Stimulated activated memory B cell treated with anti-CD40 and anti-IgM and Interleukin-4, amounts not matched to agents 10 μg/mL and 1 μg/mL and 100 μg/mL, for 72 hours (primary cell): ENCODE measurements at regions not wholly inside any gene's neighbourhood (a gene's known extent, or its start where the extent isn't known, plus 50 kb on each side); places are given as distances from the start of the nearest gene placed in this dataset.

Experiments
- ATAC-seq: fragments of 150-1000 bp; cut with Tn5 transposase; 2 replicates; pipeline ENCODE4 v1.10.0; 2021
- H3K27ac Mint-ChIP-seq: one replicate; pipeline ENCODE4 v1.8.0; 2022; ENCODE audit warnings: mild to moderate bottlenecking, mixed read lengths
- H3K27me3 Mint-ChIP-seq: one replicate; pipeline ENCODE4 v1.8.0; 2022; ENCODE audit warnings: mixed read lengths
- H3K36me3 Mint-ChIP-seq: one replicate; pipeline ENCODE4 v1.8.0; 2022; ENCODE audit warnings: mixed read lengths
- H3K4me1 Mint-ChIP-seq: one replicate; pipeline ENCODE4 v1.8.0; 2022; ENCODE audit warnings: mixed read lengths
- H3K4me3 Mint-ChIP-seq: one replicate; pipeline ENCODE4 v1.8.0; 2022; ENCODE audit warnings: mild to moderate bottlenecking, moderate library complexity, mixed read lengths
- H3K9me3 Mint-ChIP-seq: one replicate; pipeline ENCODE4 v1.8.0; 2022; ENCODE audit warnings: mixed read lengths

DNA sequence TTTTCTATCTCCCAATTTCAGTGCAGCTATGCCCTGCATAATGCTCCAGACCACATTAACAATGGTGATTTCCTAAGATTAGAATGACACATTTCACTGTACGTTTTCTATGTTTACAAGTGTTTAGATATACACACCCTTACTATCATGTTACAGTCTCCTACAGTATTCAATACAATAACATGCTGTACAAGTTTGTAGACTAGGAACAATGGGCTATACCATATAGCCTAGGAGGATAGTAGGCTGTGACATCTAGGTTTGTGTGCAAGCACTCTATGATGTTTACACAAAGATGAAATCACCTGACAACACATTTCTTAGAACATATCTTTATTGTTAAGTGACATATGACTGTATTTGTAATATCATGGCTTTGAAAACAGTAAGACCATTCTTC, 1435.6 kb upstream of the NUDT12 start:
- Mint-ChIP-seq H3K36me3 (no peaks in the 10 kb centered on the region), H3K27ac (no peak overlapping the region), H3K27me3 (no peaks in the 10 kb centered on the region), H3K4me3 (no peak overlapping the region), H3K9me3 (peaks cover 11% of the 10 kb centered on the region), H3K4me1 (no peaks in the 10 kb centered on the region)
- no peak for ATAC-seq

DNA sequence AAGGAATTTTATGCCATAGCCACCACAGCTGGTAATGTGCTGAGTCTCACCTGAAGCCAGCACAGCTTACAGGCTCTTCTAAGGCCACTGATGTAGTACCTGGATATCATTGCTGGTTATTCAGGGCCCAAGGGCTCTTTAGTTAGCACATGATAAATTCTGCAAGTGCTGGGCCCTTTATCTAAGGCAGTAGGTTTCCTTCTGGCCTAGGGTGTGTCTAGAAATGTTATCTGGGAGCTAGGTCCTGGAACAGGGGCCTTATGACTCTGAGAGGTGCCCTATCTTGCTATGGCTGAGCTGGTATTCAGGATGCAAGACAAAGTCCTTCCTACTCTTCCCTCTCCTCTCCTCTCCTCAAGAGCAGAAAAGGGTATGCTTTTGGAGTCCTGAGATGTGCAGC, 1424.5 kb upstream of the NUDT12 start:
- Mint-ChIP-seq H3K9me3 (peaks cover 17% of the 10 kb centered on the region), H3K4me3 (no peak overlapping the region), H3K36me3 (no peaks in the 10 kb centered on the region), H3K27ac (no peak overlapping the region), H3K4me1 (no peaks in the 10 kb centered on the region), H3K27me3 (no peaks in the 10 kb centered on the region)
- no peak for ATAC-seq

DNA sequence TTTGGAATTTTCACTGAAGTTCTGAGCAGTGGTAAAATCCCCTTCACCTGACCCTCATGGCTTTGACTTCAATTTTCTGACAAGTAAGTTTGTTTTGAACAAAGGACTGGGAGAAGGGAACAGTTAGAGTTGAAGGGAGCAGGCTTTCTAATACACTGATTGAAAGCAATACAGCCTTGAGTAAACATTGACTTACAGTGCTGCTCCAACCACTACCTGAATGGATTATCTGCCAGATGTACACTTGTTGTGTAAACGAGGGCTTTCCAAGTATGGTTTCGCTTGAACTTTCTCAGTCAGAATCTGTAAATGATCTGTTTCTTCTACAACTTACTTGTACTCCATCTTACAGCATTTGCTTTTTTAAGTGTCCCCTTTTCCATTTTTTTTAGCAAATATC, 1414.9 kb upstream of the NUDT12 start:
- no peaks in the 10 kb centered on the region for H3K4me1 Mint-ChIP-seq
- ATAC-seq = no peak
- H3K27ac Mint-ChIP-seq = no peak overlapping the region
- H3K36me3 Mint-ChIP-seq = no peaks in the 10 kb centered on the region
- no peaks in the 10 kb centered on the region for H3K27me3 Mint-ChIP-seq
- no peak overlapping the region for H3K4me3 Mint-ChIP-seq
- peaks cover 7% of the 10 kb centered on the region for H3K9me3 Mint-ChIP-seq

DNA sequence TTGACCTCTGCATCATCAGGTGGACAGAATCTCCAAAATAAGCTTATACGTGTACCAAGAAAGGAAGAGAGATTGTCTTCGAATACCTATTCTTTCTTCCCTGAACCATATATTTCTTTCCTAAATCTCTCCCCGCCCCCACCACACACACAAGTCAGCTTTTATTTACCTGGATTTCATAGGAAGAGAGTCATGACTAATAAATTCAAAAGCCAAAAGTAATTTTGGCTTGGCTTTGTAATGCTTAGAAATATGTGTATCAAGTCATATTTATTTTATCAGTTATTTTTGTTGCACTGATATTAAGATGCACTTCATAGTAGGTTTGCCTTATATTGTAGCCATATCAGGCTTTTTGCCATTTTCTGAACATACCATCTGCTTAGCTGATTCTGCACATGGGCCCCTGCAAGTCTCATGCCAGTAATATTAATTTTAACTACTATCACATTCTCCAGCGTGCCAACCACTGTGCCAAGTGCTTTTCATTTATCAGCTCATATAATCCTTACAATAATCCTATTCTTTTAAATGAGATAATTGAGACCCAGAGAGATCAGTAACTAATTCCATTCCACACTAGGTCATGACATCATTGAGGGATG, 1405.3 kb upstream of the NUDT12 start:
- Mint-ChIP-seq H3K4me1 (no peaks in the 10 kb centered on the region), H3K27me3 (no peaks in the 10 kb centered on the region), H3K4me3 (no peak overlapping the region), H3K27ac (no peak overlapping the region), H3K36me3 (no peaks in the 10 kb centered on the region), H3K9me3 (no peaks in the 10 kb centered on the region)
- no peak for ATAC-seq

DNA sequence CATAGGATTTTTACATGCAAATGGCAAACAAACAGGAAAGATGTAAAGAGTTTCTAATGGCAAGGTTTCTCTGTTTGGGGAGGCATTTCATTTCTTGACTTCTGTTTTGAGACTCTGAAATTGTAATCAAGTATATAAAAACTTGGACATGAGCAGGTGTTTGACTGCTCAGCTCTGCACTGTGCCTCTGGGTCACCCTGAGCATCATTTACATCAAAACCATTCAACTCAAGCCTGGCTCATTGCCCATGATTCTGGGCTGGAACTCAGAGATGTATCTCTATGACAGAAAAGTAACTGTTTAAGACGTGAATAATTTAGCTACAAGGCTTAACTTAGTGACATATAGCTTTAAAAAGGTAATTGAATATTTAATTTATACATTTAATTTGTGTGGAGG, 1402.4 kb upstream of the NUDT12 start:
- Mint-ChIP-seq H3K9me3 (no peaks in the 10 kb centered on the region), H3K27me3 (no peaks in the 10 kb centered on the region), H3K4me1 (no peaks in the 10 kb centered on the region), H3K4me3 (no peak overlapping the region), H3K36me3 (no peaks in the 10 kb centered on the region), H3K27ac (no peak overlapping the region)
- ATAC-seq = no peak

DNA sequence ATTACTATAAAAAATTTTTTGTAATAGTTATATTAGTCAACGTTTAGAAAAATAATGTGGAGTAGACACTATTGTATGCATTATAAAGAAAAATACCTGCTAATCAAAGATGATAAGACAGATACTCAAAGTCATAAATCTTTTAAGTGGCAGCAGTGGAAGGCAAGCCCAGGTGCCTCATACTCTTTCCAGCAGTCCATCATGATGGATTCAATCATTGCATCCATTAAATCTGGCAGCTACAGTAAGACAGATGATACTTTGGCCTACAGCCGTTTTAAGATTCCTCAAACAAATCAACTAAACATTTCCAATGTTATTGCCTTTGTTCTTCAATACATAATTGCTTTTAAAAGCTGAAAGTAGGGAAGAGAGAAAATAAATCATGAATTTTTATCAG, 1392.9 kb upstream of the NUDT12 start:
- no peak overlapping the region for H3K27ac Mint-ChIP-seq
- H3K4me1 Mint-ChIP-seq = no peaks in the 10 kb centered on the region
- peaks cover 9% of the 10 kb centered on the region for H3K9me3 Mint-ChIP-seq
- ATAC-seq = no peak
- no peak overlapping the region for H3K4me3 Mint-ChIP-seq
- H3K27me3 Mint-ChIP-seq = no peaks in the 10 kb centered on the region
- no peaks in the 10 kb centered on the region for H3K36me3 Mint-ChIP-seq

DNA sequence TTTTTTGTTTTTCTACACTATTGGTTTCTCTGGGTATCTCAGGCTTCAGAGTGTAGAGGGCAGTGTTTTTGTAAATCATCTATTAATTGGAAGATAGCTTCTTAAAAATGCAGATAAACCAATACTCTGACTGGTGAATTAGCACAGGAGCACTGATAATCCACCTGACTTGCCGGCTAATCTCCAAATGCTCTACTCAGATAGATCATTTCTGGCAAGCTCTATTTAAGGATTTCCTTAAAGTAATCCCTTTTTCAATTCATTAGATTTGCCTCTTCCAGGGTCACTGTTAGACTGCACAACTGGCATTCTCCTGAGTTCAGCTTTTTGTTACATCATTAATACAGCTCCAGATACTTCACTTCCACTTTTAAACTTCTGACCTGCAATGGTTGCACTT, 1390.3 kb upstream of the NUDT12 start:
- Mint-ChIP-seq H3K27ac (no peak overlapping the region), H3K4me3 (no peak overlapping the region), H3K36me3 (no peaks in the 10 kb centered on the region), H3K9me3 (peaks cover 5% of the 10 kb centered on the region), H3K27me3 (no peaks in the 10 kb centered on the region), H3K4me1 (no peaks in the 10 kb centered on the region)
- no peak for ATAC-seq

DNA sequence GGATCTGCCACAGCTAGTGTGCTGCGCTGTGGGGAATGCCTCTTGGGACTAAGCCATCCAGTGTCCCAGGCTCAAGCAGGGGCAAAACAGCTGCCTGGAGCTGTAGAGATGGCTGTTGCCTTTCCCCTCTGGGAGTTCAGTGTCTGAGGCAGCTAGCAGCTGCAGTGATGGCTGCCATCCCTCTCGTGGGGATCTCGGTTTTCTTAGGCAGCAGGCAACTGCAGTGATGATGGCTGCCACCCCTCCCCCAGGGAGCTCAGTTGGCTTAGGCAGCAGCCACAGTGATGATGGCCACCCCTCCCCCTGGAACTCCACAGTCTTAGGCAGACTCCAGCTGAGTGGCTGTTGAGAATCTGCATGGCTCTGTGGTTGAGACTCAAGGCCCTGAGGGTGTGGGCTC, 1389.2 kb upstream of the NUDT12 start:
- no peak for ATAC-seq
- no peaks in the 10 kb centered on the region for H3K36me3 Mint-ChIP-seq
- H3K4me1 Mint-ChIP-seq = no peaks in the 10 kb centered on the region
- H3K9me3 Mint-ChIP-seq = peaks cover 5% of the 10 kb centered on the region
- no peak overlapping the region for H3K4me3 Mint-ChIP-seq
- no peaks in the 10 kb centered on the region for H3K27me3 Mint-ChIP-seq
- no peak overlapping the region for H3K27ac Mint-ChIP-seq

DNA sequence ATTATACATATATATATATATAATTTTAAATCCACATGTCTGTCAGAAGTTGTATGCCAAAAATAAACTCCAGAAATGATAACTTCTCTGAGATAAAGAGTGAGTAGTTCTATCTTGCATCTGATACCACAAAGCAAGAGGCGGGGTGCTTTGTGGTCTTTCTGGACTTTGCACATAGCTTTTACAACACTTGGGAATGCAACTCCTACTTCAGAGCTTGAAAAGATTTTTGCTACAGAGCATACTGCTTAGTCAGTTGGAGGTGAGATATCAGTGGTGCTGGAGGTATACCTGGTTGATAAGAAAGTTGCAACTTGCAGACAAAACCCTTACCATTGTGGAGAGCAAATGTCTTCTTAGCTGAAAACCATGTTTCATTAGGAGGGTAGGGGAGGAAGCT, 1384.5 kb upstream of the NUDT12 start:
- no peak for ATAC-seq
- Mint-ChIP-seq H3K4me1 (no peaks in the 10 kb centered on the region), H3K4me3 (no peak overlapping the region), H3K9me3 (peaks cover 14% of the 10 kb centered on the region), H3K27ac (no peak overlapping the region), H3K27me3 (no peaks in the 10 kb centered on the region), H3K36me3 (no peaks in the 10 kb centered on the region)

DNA sequence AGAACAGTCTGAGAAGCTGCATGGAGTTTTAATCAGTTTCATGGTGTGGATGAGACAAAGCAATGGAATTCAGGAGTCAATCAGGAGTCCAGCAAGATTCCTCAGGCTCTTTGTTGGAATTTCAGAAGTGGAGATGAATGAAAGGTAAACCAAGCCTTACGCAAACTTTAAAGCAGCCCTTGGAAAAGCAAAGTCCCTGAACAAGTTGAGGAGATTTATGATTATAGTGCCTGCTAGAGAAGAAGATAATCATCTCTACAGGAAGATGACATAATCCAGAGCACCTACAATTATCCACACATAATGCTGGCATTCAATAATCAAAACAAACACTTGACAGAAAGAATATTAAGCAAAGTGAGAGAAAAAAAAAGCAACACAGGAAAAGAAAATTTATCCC, 1380.1 kb upstream of the NUDT12 start:
- Mint-ChIP-seq H3K36me3 (no peaks in the 10 kb centered on the region), H3K4me1 (no peaks in the 10 kb centered on the region), H3K27ac (no peak overlapping the region), H3K4me3 (no peak overlapping the region), H3K9me3 (peaks cover 17% of the 10 kb centered on the region), H3K27me3 (no peaks in the 10 kb centered on the region)
- no peak for ATAC-seq

DNA sequence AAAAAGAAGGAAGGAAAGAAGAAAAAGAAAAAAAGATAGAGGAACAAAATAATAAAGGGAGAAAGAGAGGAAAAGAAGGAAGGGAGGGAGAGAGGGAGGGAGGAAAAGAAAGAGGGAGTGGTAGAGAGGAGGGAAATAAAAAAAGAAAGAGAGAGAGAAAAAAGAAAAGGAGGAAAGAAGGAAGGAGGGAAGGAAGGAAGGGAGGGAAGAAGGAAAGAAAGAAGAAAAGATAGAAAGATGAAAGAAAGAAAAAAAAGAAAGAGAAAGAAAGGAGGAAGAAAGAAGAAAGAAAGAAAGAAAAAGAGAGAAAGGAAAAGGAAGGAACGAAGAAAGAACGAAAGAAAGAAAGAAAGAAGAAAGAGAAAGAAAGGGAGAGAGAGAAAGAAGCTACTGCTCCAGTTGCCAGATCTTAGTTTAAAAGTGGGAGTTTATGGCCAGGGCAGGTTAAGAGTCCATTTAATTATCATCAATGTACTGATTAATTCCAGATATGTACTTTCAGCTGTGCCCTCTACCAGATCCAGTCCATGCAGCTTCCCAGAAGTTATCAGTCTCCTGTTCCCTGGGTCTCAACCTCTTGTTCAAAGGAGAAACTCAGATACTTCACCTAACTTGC, 1378.5 kb upstream of the NUDT12 start:
- H3K27me3 Mint-ChIP-seq = no peaks in the 10 kb centered on the region
- H3K4me1 Mint-ChIP-seq = no peaks in the 10 kb centered on the region
- H3K27ac Mint-ChIP-seq = no peak overlapping the region
- no peak overlapping the region for H3K4me3 Mint-ChIP-seq
- no peak for ATAC-seq
- H3K9me3 Mint-ChIP-seq = peaks cover 14% of the 10 kb centered on the region
- no peaks in the 10 kb centered on the region for H3K36me3 Mint-ChIP-seq

DNA sequence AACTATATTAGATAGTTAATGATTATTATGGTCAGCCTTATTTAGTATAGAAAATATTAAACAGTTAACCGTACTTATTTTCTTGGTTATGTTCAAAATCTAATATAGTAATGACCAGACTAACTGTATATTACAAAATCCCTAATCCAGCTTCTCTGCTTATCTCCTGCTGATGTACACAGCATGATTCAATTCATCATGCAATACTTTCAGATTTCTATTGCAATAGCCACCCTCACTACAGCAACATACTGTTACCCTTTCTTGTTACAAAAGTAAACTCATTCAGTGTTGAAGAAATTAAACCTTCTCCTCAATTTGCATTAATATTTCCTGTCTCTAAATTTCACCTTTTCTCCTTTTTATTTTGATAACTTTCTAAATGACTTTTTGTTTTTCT, 1375.0 kb upstream of the NUDT12 start:
- ATAC-seq = no peak
- H3K36me3 Mint-ChIP-seq = no peaks in the 10 kb centered on the region
- H3K4me3 Mint-ChIP-seq = no peak overlapping the region
- no peak overlapping the region for H3K27ac Mint-ChIP-seq
- no peaks in the 10 kb centered on the region for H3K4me1 Mint-ChIP-seq
- H3K9me3 Mint-ChIP-seq = peaks cover 8% of the 10 kb centered on the region
- H3K27me3 Mint-ChIP-seq = no peaks in the 10 kb centered on the region

DNA sequence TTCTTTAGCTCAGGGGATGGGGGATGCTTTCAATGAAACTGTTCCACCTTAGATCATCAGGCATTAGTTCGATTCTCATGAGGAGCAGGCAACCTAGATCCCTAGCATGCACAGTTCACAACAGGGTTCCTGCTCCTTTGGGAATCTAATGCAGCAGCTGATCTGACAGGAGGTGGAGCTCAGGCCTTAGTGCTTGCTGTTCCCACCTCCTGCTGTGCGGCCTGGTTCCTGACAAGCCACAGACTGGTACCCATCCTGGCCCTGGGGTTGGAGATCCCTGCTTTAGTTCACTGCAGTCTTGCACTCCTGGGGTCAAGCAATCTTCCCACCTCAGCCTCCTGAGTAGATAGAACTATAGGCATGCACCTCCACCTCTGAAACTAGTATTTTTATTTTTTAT, 1369.8 kb upstream of the NUDT12 start:
- Mint-ChIP-seq H3K36me3 (no peaks in the 10 kb centered on the region), H3K27ac (no peak overlapping the region), H3K4me3 (no peak overlapping the region), H3K27me3 (no peaks in the 10 kb centered on the region), H3K9me3 (no peaks in the 10 kb centered on the region), H3K4me1 (no peaks in the 10 kb centered on the region)
- ATAC-seq = no peak

DNA sequence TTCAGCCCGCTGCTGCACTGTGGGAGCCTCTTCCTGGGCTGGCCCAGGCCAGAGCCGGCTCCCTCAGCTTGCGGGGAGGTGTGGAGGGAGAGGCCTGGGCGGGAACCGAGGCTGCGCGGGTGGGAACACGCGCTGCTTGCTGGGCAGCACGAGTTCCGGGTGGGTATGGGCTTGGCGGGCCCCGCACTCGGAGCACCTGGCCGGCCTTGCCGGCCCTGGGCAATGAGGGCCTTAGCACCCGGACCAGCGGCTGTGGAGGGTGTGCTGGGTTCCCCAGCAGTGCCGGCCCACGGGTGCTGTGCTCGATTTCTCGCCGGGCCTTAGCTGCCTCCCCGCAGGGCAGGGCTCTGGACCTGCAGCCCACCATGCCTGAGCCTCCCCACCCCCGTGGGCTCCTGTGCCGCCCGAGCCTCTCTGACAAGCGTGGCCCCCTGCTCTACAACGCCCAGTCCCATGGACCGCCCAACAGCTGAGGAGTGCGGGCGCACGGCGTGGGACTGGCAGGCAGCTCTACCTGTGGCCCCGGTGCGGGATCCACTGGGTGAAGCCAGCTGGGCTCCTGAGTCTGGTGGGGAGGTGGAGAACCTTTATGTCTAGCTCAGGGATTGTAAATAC, 1366.4 kb upstream of the NUDT12 start:
- Mint-ChIP-seq H3K4me1 (no peaks in the 10 kb centered on the region), H3K4me3 (no peak overlapping the region), H3K9me3 (no peaks in the 10 kb centered on the region), H3K27me3 (no peaks in the 10 kb centered on the region), H3K27ac (no peak overlapping the region), H3K36me3 (no peaks in the 10 kb centered on the region)
- no peak for ATAC-seq

DNA sequence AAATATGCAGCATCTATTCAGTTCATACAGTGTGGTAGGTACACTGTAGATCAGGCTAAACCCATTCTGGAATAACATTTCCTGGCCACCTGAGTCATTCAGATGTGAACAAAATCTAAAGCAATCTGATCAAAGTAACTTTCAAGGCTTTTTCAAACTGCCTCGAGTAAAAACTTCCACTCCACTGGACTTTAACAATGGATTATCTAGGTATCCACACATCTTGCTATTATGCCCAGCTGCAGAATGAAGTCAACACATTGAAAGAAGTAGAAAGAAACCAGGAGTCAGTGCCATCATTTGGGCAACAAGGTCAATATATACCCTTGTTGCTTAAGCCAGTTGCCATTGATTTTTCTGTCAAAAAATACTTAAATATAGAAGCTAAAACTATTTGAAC, 1352.6 kb upstream of the NUDT12 start:
- H3K27me3 Mint-ChIP-seq = no peaks in the 10 kb centered on the region
- H3K36me3 Mint-ChIP-seq = no peaks in the 10 kb centered on the region
- H3K4me1 Mint-ChIP-seq = no peaks in the 10 kb centered on the region
- H3K4me3 Mint-ChIP-seq = no peak overlapping the region
- H3K27ac Mint-ChIP-seq = no peak overlapping the region
- H3K9me3 Mint-ChIP-seq = peaks cover 2% of the 10 kb centered on the region
- ATAC-seq = no peak

DNA sequence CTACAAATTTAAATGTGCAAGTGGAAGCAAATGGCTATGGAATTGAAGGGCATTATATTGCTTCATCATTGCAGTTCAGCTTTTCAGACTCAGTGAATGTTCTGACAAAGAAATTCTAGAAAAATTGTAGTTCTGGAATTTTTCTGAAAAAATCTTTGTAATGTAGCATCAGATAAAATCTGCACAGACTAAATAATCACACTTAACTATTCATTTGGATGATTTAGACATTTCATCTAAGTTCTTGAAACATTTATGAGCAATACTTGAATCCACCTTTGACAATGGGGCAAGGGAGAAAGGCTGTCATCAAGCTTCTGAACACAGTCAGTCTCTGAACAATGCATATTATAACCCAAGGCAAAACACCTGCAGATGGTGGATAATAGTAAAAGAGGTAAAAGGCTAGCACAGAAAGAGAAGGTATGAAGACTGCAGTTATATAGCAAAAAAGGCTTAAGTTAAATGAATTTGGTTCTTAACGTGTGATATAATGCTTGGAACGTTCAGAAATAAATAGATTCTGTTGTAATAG, 1352.0 kb upstream of the NUDT12 start:
- no peak for ATAC-seq
- Mint-ChIP-seq H3K9me3 (peaks cover 2% of the 10 kb centered on the region), H3K27ac (no peak overlapping the region), H3K27me3 (no peaks in the 10 kb centered on the region), H3K4me1 (no peaks in the 10 kb centered on the region), H3K36me3 (no peaks in the 10 kb centered on the region), H3K4me3 (no peak overlapping the region)
